ENCODE measurements at regions not wholly inside any gene's neighbourhood (a gene's known extent, or its start where the extent isn't known, plus 50 kb on each side); places are given as distances from the start of the nearest gene placed in this dataset.
"Not testable (repeated sequence)": the region's sequence is repeated elsewhere in the genome, so short reads cannot be mapped to it uniquely, and the experiment has no call there.

- DNase-seq: no peak
These were observed 347.0 kb upstream of the ID2 start for GRCh38 chr2:8334866-8335325.

- DNase-seq: no peak
These were observed 346.1 kb upstream of the ID2 start for GRCh38 chr2:8335801-8336200.

- DNase-seq: no peak
These were observed 344.5 kb upstream of the ID2 start for GRCh38 chr2:8337321-8337720.

- no peak for DNase-seq
These were observed 339.4 kb upstream of the ID2 start for GRCh38 chr2:8342407-8342806.

GRCh38 chr2:8343031-8343430 is 338.8 kb upstream of the ID2 start:
- DNase-seq: no peak

- DNase-seq: no peak
These were observed 337.4 kb upstream of the ID2 start for GRCh38 chr2:8344144-8345097.

- DNase-seq: no peak
These were observed 336.7 kb upstream of the ID2 start for GRCh38 chr2:8345200-8345599.

GRCh38 chr2:8346208-8346607 is 335.6 kb upstream of the ID2 start:
- DNase-seq: no peak

GRCh38 chr2:8346706-8347430 is 335.0 kb upstream of the ID2 start:
- DNase-seq: no peak

- DNase-seq: not testable (repeated sequence)
These were observed 332.9 kb upstream of the ID2 start for GRCh38 chr2:8348911-8349310.

GRCh38 chr2:8352296-8352695 is 329.6 kb upstream of the ID2 start:
- DNase-seq: no peak

GRCh38 chr2:8352989-8353388 is 328.9 kb upstream of the ID2 start:
- no peak for DNase-seq

GRCh38 chr2:8355102-8355859 is 326.6 kb upstream of the ID2 start:
- no peak for DNase-seq

GRCh38 chr2:8357738-8358518 is 323.9 kb upstream of the ID2 start:
- no peak for DNase-seq

GRCh38 chr2:8361930-8362329 is 319.9 kb upstream of the ID2 start:
- no peak for DNase-seq

GRCh38 chr2:8363161-8363560 is 318.7 kb upstream of the ID2 start:
- no peak for DNase-seq

GRCh38 chr2:8364668-8365067 is 317.2 kb upstream of the ID2 start:
- no peak for DNase-seq

GRCh38 chr2:8365331-8365910 is 316.4 kb upstream of the ID2 start:
- DNase-seq: no peak

GRCh38 chr2:8367833-8368232 is 314.0 kb upstream of the ID2 start:
- no peak for DNase-seq

GRCh38 chr2:8368463-8368862 is 313.4 kb upstream of the ID2 start:
- no peak for DNase-seq

GRCh38 chr2:8369522-8369921 is 312.3 kb upstream of the ID2 start:
- DNase-seq: no peak

GRCh38 chr2:8370258-8370802 is 311.5 kb upstream of the ID2 start:
- no peak for DNase-seq
